Activated CD4-positive, alpha-beta memory T cell treated with anti-CD3 and anti-CD28 coated beads for 36 hours (primary cell): ENCODE measurements at regions not wholly inside any gene's neighbourhood (a gene's known extent, or its start where the extent isn't known, plus 50 kb on each side); places are given as distances from the start of the nearest gene placed in this dataset.

Source experiments
- CTCF ChIA-PET: fragments of 350-600 bp; sonication (Branson Sonifier 250); formaldehyde crosslinking; loops from one replicate; lab custom pipeline; 2021; ENCODE audit warnings: antibody characterized with exemption, inconsistent platforms; lab: Charles Lee
- POLR2A ChIA-PET: fragments of 350-600 bp; sonication (Branson Sonifier 250); formaldehyde crosslinking; loops from one replicate; lab custom pipeline; 2021; ENCODE audit warnings: antibody characterized with exemption; lab: Charles Lee
- DNase-seq: peaks from one replicate; pipeline ENCODE4 v3.0.0-alpha.2; 2020
- H3K27ac Mint-ChIP-seq: one replicate; pipeline ENCODE4 v1.8.0; 2021; ENCODE audit warnings: mixed read lengths
- H3K27me3 Mint-ChIP-seq: one replicate; pipeline ENCODE4 v1.8.0; 2021; ENCODE audit warnings: mixed read lengths
- H3K36me3 Mint-ChIP-seq: one replicate; pipeline ENCODE4 v1.8.0; 2021; ENCODE audit warnings: mixed read lengths
- H3K4me1 Mint-ChIP-seq: one replicate; pipeline ENCODE4 v1.8.0; 2021; ENCODE audit warnings: low read depth, mixed read lengths
- H3K4me3 Mint-ChIP-seq: one replicate; pipeline ENCODE4 v1.8.0; 2021; ENCODE audit warnings: mild to moderate bottlenecking, mixed read lengths
- H3K9me3 Mint-ChIP-seq: one replicate; pipeline ENCODE4 v1.8.0; 2021; ENCODE audit warnings: mixed read lengths
- intact Hi-C: fragments of 100-400 bp; cut with micrococcal nuclease; formaldehyde crosslinking; loops from one replicate; pipeline ENCODE4 v1.15.1; 2023

DNA sequence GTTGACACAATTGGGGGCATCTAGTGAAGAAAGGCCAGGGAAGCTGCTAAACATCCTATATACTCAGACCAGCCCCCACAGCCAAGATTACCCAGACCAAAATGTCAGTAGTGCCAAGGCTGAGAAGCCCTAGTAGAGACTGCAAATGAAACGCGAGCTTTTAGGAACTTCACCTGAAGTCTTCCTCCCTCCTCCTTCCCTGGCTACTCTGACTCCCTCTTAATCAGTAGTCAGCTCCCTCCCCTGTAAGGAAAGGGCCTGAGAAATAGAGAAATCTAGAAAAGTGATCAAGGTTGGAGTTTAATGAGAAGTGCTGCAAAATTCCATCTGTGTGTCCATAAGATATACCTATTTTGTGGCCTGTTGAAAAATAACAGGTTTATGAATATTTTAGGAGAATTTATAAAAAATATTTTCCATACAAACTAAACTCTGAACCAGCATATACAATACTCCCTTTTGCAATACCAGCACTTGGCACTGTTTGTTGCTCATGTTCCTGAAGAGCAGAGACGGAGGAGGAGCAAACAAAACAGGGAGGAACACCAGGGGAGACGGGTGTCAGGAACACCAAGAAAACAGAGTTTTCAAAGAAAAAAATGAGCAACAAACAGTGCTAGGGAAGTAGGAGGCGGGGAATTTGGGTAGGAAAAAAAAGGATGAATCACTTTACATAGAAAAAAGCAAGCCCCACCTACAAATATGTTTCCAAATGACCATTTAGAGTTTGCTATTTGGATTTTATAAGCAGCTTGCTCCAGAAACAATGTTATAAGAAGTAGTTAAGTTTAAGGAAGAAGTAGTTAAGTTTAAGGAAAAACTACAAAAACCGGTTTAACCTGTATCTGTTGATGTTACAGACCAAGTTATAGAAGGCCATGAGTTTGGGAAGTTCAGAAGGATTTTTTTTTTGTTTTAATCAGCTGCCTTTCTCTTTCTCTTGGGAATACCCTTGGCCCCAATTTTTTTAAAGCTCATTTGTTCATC is 282.1 kb upstream of the GRIP1 start:
- no peak overlapping the region for H3K27ac Mint-ChIP-seq
- CTCF ChIA-PET, result no interaction called here
- intact Hi-C loops, result no loop called here
- DNase-seq, result no peak
- peaks cover 1% of the 10 kb centered on the region for H3K36me3 Mint-ChIP-seq
- H3K9me3 Mint-ChIP-seq, result no peaks in the 10 kb centered on the region
- H3K27me3 Mint-ChIP-seq, result no peaks in the 10 kb centered on the region
- POLR2A ChIA-PET, result no interaction called here
- peaks cover 24% of the 10 kb centered on the region for H3K4me1 Mint-ChIP-seq
- no peak overlapping the region for H3K4me3 Mint-ChIP-seq

DNA sequence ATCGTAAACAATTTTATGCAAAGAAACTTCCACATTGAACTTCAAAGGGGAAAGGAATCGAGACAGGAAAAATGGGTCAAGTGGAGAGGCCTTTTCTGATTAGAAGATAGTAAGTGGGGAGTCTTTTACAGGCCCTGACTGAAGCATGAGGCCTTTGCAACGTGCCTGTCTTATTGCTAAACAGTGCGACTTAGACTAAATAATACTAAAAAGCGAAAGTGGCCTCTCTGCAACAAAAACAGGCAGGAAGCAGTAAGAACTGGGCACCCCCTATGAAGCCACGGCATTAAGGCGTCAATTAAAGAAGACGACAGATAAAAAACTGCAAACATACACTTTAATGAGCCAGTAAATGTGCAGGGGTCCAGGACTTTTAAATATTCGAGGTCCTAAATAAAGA is 283.4 kb upstream of the GRIP1 start:
- Mint-ChIP-seq H3K27ac (no peak overlapping the region), H3K36me3 (peaks cover 1% of the 10 kb centered on the region), H3K27me3 (no peaks in the 10 kb centered on the region), H3K4me3 (no peak overlapping the region), H3K9me3 (no peaks in the 10 kb centered on the region), H3K4me1 (peaks cover 27% of the 10 kb centered on the region)
- ChIA-PET CTCF (interaction anchor here (0.6 kb wide), 1 partner anchor 394 kb away, joined by 4 read pairs; no protein-coding TSS in a partner anchor), POLR2A (no interaction called here)
- intact Hi-C loops, result no loop called here
- no peak for DNase-seq

DNA sequence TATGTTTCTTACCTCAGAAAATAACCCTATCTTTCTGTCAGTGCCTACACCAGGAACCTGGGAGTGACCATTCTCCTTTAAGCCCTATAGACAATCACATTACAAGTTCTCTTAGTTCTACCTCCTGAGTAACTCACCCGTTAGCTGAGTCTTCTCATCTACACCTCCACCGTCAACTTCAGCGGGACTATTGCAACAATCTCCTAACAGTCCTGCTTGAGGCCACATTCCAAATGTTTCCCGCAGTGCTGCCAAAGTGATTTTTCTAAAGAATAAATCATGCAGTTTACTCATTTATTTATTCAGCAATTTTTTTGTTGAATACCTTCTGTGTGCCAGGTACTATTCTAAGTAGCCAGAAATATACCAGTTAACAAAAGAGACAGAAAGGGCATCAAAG is 285.0 kb upstream of the GRIP1 start:
- no peak for DNase-seq
- intact Hi-C loops, result loop anchor here (1.0 to 2.0 kb wide), 2 partner anchors 15 to 17 kb away; no protein-coding TSS in a partner anchor
- POLR2A ChIA-PET, result no interaction called here
- H3K27me3 Mint-ChIP-seq, result no peaks in the 10 kb centered on the region
- no peak overlapping the region for H3K27ac Mint-ChIP-seq
- H3K9me3 Mint-ChIP-seq, result no peaks in the 10 kb centered on the region
- no peak overlapping the region for H3K4me3 Mint-ChIP-seq
- peaks cover 1% of the 10 kb centered on the region for H3K36me3 Mint-ChIP-seq
- CTCF ChIA-PET, result no interaction called here
- peaks cover 27% of the 10 kb centered on the region for H3K4me1 Mint-ChIP-seq

GRCh38 chr12:66964629-66965028 is 285.8 kb upstream of the GRIP1 start:
- H3K36me3 Mint-ChIP-seq, result peaks cover 1% of the 10 kb centered on the region
- peaks cover 27% of the 10 kb centered on the region for H3K4me1 Mint-ChIP-seq
- no peaks in the 10 kb centered on the region for H3K9me3 Mint-ChIP-seq
- no peak overlapping the region for H3K4me3 Mint-ChIP-seq
- DNase-seq, result peak; percentile 54
- H3K27me3 Mint-ChIP-seq, result no peaks in the 10 kb centered on the region
- CTCF ChIA-PET, result no interaction called here
- POLR2A ChIA-PET, result no interaction called here
- no peak overlapping the region for H3K27ac Mint-ChIP-seq
- intact Hi-C loops, result loop anchor here (1.0 to 2.0 kb wide), 2 partner anchors 14 to 17 kb away; no protein-coding TSS in a partner anchor

DNA sequence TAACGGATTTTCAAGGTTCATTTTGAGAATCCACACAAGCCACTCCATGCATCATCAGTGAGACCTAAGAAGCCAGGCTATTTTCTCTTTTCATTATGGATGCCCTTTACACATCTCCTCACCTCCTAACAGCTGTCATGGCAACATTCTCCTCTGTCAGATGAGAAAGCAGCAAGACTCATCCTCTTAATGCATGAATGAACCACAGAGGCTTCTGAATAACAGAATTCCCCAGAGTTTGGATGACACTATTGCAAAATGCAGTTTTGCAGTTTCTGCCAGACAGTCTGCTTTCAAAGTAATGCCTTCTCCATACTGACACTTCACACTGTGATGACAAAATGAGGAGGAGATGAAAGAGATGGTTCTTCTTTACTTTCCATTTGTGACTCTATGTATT is 286.7 kb upstream of the GRIP1 start:
- peaks cover 27% of the 10 kb centered on the region for H3K4me1 Mint-ChIP-seq
- H3K36me3 Mint-ChIP-seq, result peaks cover 1% of the 10 kb centered on the region
- H3K27me3 Mint-ChIP-seq, result no peaks in the 10 kb centered on the region
- no peak overlapping the region for H3K4me3 Mint-ChIP-seq
- DNase-seq, result no peak
- POLR2A ChIA-PET, result no interaction called here
- H3K27ac Mint-ChIP-seq, result no peak overlapping the region
- no peaks in the 10 kb centered on the region for H3K9me3 Mint-ChIP-seq
- intact Hi-C loops, result loop anchor here (2.0 kb wide), 1 partner anchor 13 kb away; no protein-coding TSS in a partner anchor
- CTCF ChIA-PET, result no interaction called here

- DNase-seq, result no peak
- intact Hi-C loops, result no loop called here
- Mint-ChIP-seq H3K27ac (no peak overlapping the region), H3K4me1 (no peaks in the 10 kb centered on the region), H3K36me3 (no peaks in the 10 kb centered on the region), H3K9me3 (no peaks in the 10 kb centered on the region), H3K4me3 (no peak overlapping the region), H3K27me3 (peaks cover 2% of the 10 kb centered on the region)
- POLR2A ChIA-PET, result no interaction called here
- CTCF ChIA-PET, result no interaction called here
These were observed 292.9 kb upstream of the GRIP1 start for GRCh38 chr12:66971816-66972215.

DNA sequence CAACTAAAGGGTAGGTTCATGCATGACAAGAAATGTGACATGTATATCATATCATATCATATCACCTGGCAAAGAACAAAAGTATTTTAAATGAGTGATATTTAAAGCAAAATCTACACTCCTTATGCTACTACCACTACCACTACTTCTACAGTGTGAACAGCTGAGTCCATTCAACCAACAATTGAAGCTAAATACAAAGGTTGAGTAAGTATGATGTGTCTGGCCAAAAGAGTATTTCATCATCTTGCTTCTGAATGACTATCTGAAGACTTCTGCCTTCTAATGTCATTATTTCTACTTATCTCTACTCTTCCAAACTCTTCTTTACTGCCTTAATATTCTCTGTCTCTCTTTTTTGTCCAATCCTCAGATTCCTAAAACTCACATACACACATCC is 292.6 kb upstream of the CAND1 start:
- CTCF ChIA-PET, result no interaction called here
- POLR2A ChIA-PET, result no interaction called here
- H3K27me3 Mint-ChIP-seq, result peaks cover 12% of the 10 kb centered on the region
- peaks cover 9% of the 10 kb centered on the region for H3K4me1 Mint-ChIP-seq
- H3K36me3 Mint-ChIP-seq, result no peaks in the 10 kb centered on the region
- H3K9me3 Mint-ChIP-seq, result no peaks in the 10 kb centered on the region
- DNase-seq, result no peak
- H3K27ac Mint-ChIP-seq, result no peak overlapping the region
- intact Hi-C loops, result no loop called here
- H3K4me3 Mint-ChIP-seq, result no peak overlapping the region

- Mint-ChIP-seq H3K27me3 (peaks cover 23% of the 10 kb centered on the region), H3K9me3 (no peaks in the 10 kb centered on the region), H3K4me3 (no peak overlapping the region), H3K4me1 (peaks cover 9% of the 10 kb centered on the region), H3K36me3 (no peaks in the 10 kb centered on the region), H3K27ac (no peak overlapping the region)
- CTCF ChIA-PET, result no interaction called here
- POLR2A ChIA-PET, result no interaction called here
- DNase-seq, result peak; percentile 16
- intact Hi-C loops, result loop anchor here (2.0 kb wide), 2 partner anchors 14 to 32 kb away; no protein-coding TSS in a partner anchor
These were observed 290.4 kb upstream of the CAND1 start for GRCh38 chr12:66978802-66979201.

DNA sequence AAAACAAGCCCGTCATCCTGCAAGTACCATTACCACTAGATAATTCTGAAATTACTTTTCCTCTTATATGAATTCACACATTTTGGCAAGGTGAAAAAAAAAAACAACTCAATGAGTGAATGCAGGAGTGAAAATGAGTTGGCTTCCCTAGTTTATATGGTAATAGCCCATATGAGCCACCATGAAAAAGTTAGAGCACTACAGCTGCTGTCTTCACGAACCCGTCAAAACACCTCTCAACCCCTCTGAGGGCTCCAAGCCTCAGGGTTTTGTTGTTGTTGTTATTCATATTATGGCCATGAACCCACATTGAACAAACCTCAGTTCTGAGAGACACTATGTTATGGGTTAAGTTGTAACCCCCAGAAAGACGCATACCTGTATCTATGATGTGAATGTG is 289.9 kb upstream of the CAND1 start:
- POLR2A ChIA-PET, result no interaction called here
- Mint-ChIP-seq H3K27ac (no peak overlapping the region), H3K4me1 (peaks cover 9% of the 10 kb centered on the region), H3K27me3 (peaks cover 21% of the 10 kb centered on the region), H3K4me3 (no peak overlapping the region), H3K9me3 (no peaks in the 10 kb centered on the region), H3K36me3 (no peaks in the 10 kb centered on the region)
- CTCF ChIA-PET, result no interaction called here
- peak; percentile 12 for DNase-seq
- intact Hi-C loops, result loop anchor here (2.0 kb wide), 2 partner anchors 14 to 32 kb away; no protein-coding TSS in a partner anchor

GRCh38 chr12:66984077-66984476 is 285.1 kb upstream of the CAND1 start:
- intact Hi-C loops, result no loop called here
- DNase-seq, result no peak
- H3K9me3 Mint-ChIP-seq, result no peaks in the 10 kb centered on the region
- no peak overlapping the region for H3K4me3 Mint-ChIP-seq
- H3K27me3 Mint-ChIP-seq, result peaks cover 24% of the 10 kb centered on the region
- H3K36me3 Mint-ChIP-seq, result no peaks in the 10 kb centered on the region
- ChIA-PET CTCF (no interaction called here), POLR2A (no interaction called here)
- H3K27ac Mint-ChIP-seq, result no peak overlapping the region
- H3K4me1 Mint-ChIP-seq, result peaks cover 5% of the 10 kb centered on the region

DNA sequence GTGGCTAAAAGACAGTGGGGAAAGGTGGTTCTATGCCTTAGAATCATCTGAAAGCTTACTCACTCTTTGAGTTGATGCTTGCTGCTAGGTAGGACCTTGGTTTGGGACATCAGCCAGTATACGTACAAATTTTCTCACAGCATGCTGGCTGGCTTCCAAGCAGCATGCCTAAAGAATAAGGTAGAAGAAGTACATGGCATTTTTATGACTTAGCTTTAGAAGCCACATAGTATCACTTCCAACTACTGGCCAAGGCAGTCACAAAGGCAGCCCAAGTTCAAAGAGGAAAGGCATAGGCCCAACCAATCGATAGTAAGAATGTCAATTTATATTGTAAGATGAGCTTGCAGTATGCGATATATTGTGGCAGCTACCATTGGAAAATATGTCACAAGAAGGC is 284.2 kb upstream of the CAND1 start:
- H3K36me3 Mint-ChIP-seq, result no peaks in the 10 kb centered on the region
- no peaks in the 10 kb centered on the region for H3K9me3 Mint-ChIP-seq
- no peak for DNase-seq
- ChIA-PET POLR2A (no interaction called here), CTCF (no interaction called here)
- no peak overlapping the region for H3K27ac Mint-ChIP-seq
- intact Hi-C loops, result no loop called here
- no peak overlapping the region for H3K4me3 Mint-ChIP-seq
- peaks cover 18% of the 10 kb centered on the region for H3K27me3 Mint-ChIP-seq
- no peaks in the 10 kb centered on the region for H3K4me1 Mint-ChIP-seq

DNA sequence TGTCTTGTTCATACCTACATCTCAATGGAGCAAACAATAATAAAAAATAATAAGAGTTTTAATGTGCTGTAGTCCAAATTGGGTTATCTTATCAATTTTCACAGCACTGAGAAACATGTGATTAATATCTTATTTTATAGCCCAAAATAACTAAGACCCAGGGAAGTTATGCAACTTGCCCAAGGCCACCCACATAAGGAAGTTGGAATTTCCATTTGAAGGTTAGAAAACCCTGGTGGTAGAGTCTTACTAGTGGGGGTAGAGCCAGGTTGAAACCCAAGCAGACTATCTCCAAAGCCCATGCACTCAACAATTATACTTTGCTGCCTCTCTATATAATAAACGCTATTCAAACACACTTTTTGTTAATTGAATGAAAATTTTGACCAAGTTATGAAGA is 270.0 kb upstream of the CAND1 start:
- H3K9me3 Mint-ChIP-seq, result no peaks in the 10 kb centered on the region
- no peaks in the 10 kb centered on the region for H3K4me1 Mint-ChIP-seq
- intact Hi-C loops, result no loop called here
- no peak overlapping the region for H3K27ac Mint-ChIP-seq
- CTCF ChIA-PET, result no interaction called here
- no peaks in the 10 kb centered on the region for H3K36me3 Mint-ChIP-seq
- POLR2A ChIA-PET, result no interaction called here
- H3K27me3 Mint-ChIP-seq, result no peaks in the 10 kb centered on the region
- no peak overlapping the region for H3K4me3 Mint-ChIP-seq
- DNase-seq, result no peak

GRCh38 chr12:67001251-67001650 is 267.9 kb upstream of the CAND1 start:
- Mint-ChIP-seq H3K27me3 (no peaks in the 10 kb centered on the region), H3K4me1 (no peaks in the 10 kb centered on the region), H3K36me3 (no peaks in the 10 kb centered on the region), H3K9me3 (no peaks in the 10 kb centered on the region), H3K4me3 (no peak overlapping the region), H3K27ac (no peak overlapping the region)
- ChIA-PET CTCF (no interaction called here), POLR2A (no interaction called here)
- no peak for DNase-seq
- intact Hi-C loops, result no loop called here
